WTC11 (cell line): ENCODE measurements at regions not wholly inside any gene's neighbourhood (a gene's known extent, or its start where the extent isn't known, plus 50 kb on each side); places are given as distances from the start of the nearest gene placed in this dataset.

Source experiments
- ATAC-seq: fragments of 200-7000 bp; cut with Tn5 transposase; 2 replicates; pipeline ENCODE4 v1.10.0; 2021; ENCODE audit warnings: mild to moderate bottlenecking, moderate library complexity
- CTCF ChIA-PET: fragments of 300-600 bp; sonication (Branson Sonifier 250); formaldehyde crosslinking; loops from one replicate; lab custom pipeline; 2021; ENCODE audit warnings: antibody characterized with exemption; lab: Charles Lee
- POLR2A ChIA-PET: fragments of 350-600 bp; sonication (Branson Sonifier 250); formaldehyde crosslinking; loops from one replicate; lab custom pipeline; 2021; ENCODE audit warnings: antibody characterized with exemption; lab: Charles Lee
- DNase-seq: peaks from one replicate; pipeline ENCODE4 v3.0.0; 2021; ENCODE audit warnings: low spot score
- H3K27ac Mint-ChIP-seq: 2 replicates; pipeline ENCODE4 v1.8.0; 2021; ENCODE audit warnings: mixed read lengths
- H3K27me3 Mint-ChIP-seq: 2 replicates; pipeline ENCODE4 v1.8.0; 2021; ENCODE audit warnings: low read depth, mild to moderate bottlenecking, moderate library complexity, mixed read lengths
- H3K36me3 Mint-ChIP-seq: 2 replicates; pipeline ENCODE4 v1.8.0; 2021; ENCODE audit warnings: mixed read lengths
- H3K4me1 Mint-ChIP-seq: 2 replicates; pipeline ENCODE4 v1.8.0; 2022; ENCODE audit warnings: mixed read lengths
- H3K4me3 Mint-ChIP-seq: 2 replicates; pipeline ENCODE4 v1.8.0; 2021; ENCODE audit warnings: mild to moderate bottlenecking, moderate library complexity, mixed read lengths
- H3K9me3 Mint-ChIP-seq: 2 replicates; pipeline ENCODE4 v1.8.0; 2021; ENCODE audit warnings: mixed read lengths
- CBFB ChIP-seq: sonication (generic); formaldehyde crosslinking; IDR thresholded peaks from 2 replicates; pipeline ENCODE4 v1.8.1; 2022; ENCODE audit warnings: mild to moderate bottlenecking, low read depth, missing genetic modification reagents
- CREB1 ChIP-seq: sonication (generic); formaldehyde crosslinking; IDR thresholded peaks from 2 replicates; pipeline ENCODE4 v1.8.0; 2023; ENCODE audit warnings: mild to moderate bottlenecking, missing genetic modification reagents
- ESRRA ChIP-seq: sonication (generic); formaldehyde crosslinking; IDR thresholded peaks from 2 replicates; pipeline ENCODE4 v1.8.1; 2022; ENCODE audit warnings: mild to moderate bottlenecking, missing genetic modification reagents, borderline replicate concordance
- HMGA2 ChIP-seq: fragments of 250-450 bp; sonication (Bioruptor Pico); IDR thresholded peaks from 2 replicates; pipeline ENCODE4 v1.4.0; 2021; ENCODE audit warnings: mild to moderate bottlenecking, moderate library complexity
- JUN ChIP-seq: sonication (generic); formaldehyde crosslinking; IDR thresholded peaks from 2 replicates; pipeline ENCODE4 v1.8.0; 2023; ENCODE audit warnings: mild to moderate bottlenecking, missing genetic modification reagents
- MXD4 ChIP-seq: fragments of 250-450 bp; sonication (Bioruptor Pico); IDR thresholded peaks from 2 replicates; pipeline ENCODE4 v1.8.0; 2021; ENCODE audit warnings: mild to moderate bottlenecking, moderate library complexity, borderline replicate concordance
- PRRX2 ChIP-seq: fragments of 250-450 bp; sonication (Bioruptor Pico); IDR thresholded peaks from 2 replicates; pipeline ENCODE4 v1.8.0; 2021; ENCODE audit warnings: mild to moderate bottlenecking
- TEAD1 ChIP-seq: sonication (generic); formaldehyde crosslinking; IDR thresholded peaks from 2 replicates; pipeline ENCODE4 v1.8.0; 2022; ENCODE audit warnings: mild to moderate bottlenecking, missing genetic modification reagents
- TEAD4 ChIP-seq: sonication (generic); formaldehyde crosslinking; IDR thresholded peaks from 2 replicates; pipeline ENCODE4 v1.8.0; 2022; ENCODE audit warnings: mild to moderate bottlenecking, missing genetic modification reagents
- TP53 ChIP-seq: sonication (generic); formaldehyde crosslinking; IDR thresholded peaks from 2 replicates; pipeline ENCODE4 v1.8.1; 2023; ENCODE audit warnings: mild to moderate bottlenecking, missing genetic modification reagents
- ZNF121 ChIP-seq: sonication (generic); formaldehyde crosslinking; IDR thresholded peaks from 2 replicates; pipeline ENCODE4 v1.8.0; 2023; ENCODE audit warnings: missing genetic modification reagents
- ZNF219 ChIP-seq: sonication (generic); formaldehyde crosslinking; IDR thresholded peaks from 2 replicates; pipeline ENCODE4 v1.8.0; 2023; ENCODE audit warnings: missing genetic modification reagents, mild to moderate bottlenecking, borderline replicate concordance
- ZNF232 ChIP-seq: sonication (generic); formaldehyde crosslinking; IDR thresholded peaks from 2 replicates; pipeline ENCODE4 v1.8.0; 2022; ENCODE audit warnings: mild to moderate bottlenecking, missing genetic modification reagents
- ZNF317 ChIP-seq: sonication (generic); formaldehyde crosslinking; IDR thresholded peaks from 2 replicates; pipeline ENCODE4 v1.8.1; 2023; ENCODE audit warnings: low read depth, mild to moderate bottlenecking, moderate library complexity, missing genetic modification reagents, borderline replicate concordance
- ZNF396 ChIP-seq: fragments of 250-450 bp; sonication (Bioruptor Pico); IDR thresholded peaks from 2 replicates; pipeline ENCODE4 v1.8.0; 2021; ENCODE audit warnings: mild to moderate bottlenecking, moderate library complexity, borderline replicate concordance
- ZNF423 ChIP-seq: fragments of 250-450 bp; sonication (Bioruptor Pico); IDR thresholded peaks from 2 replicates; pipeline ENCODE4 v2.1.2; 2022; ENCODE audit warnings: mild to moderate bottlenecking, moderate library complexity
- ZNF671 ChIP-seq: fragments of 250-450 bp; sonication (Bioruptor Pico); IDR thresholded peaks from 2 replicates; pipeline ENCODE4 v1.8.0; 2021; ENCODE audit warnings: mild to moderate bottlenecking
- TF ChIP-seq, protein P1 (sequence below): sonication (generic); formaldehyde crosslinking; IDR thresholded peaks from 2 replicates; pipeline ENCODE4 v1.8.1; 2022; ENCODE audit warnings: mild to moderate bottlenecking, moderate library complexity, missing genetic modification reagents
- TF ChIP-seq, protein P2 (sequence below): fragments of 250-450 bp; sonication (Bioruptor Pico); IDR thresholded peaks from 2 replicates; pipeline ENCODE4 v2.1.2; 2022; ENCODE audit warnings: mild to moderate bottlenecking, moderate library complexity
- TF ChIP-seq, protein P3 (sequence below): fragments of 250-450 bp; sonication (Bioruptor Pico); IDR thresholded peaks from 2 replicates; pipeline ENCODE4 v1.9.0; 2021; ENCODE audit warnings: mild to moderate bottlenecking
- TF ChIP-seq, protein P4 (sequence below): sonication (generic); formaldehyde crosslinking; IDR thresholded peaks from 2 replicates; pipeline ENCODE4 v1.8.1; 2023; ENCODE audit warnings: mild to moderate bottlenecking, missing genetic modification reagents, moderate library complexity
- TF ChIP-seq, protein P5 (sequence below): sonication (generic); formaldehyde crosslinking; conservative IDR thresholded peaks from 2 replicates; pipeline ENCODE4 v1.8.1; 2023; ENCODE audit warnings: mild to moderate bottlenecking, low read depth, missing genetic modification reagents, moderate library complexity
- TF ChIP-seq, protein P6 (sequence below): sonication (generic); formaldehyde crosslinking; IDR thresholded peaks from 2 replicates; pipeline ENCODE4 v1.8.0; 2022; ENCODE audit warnings: mild to moderate bottlenecking, missing genetic modification reagents

DNA sequence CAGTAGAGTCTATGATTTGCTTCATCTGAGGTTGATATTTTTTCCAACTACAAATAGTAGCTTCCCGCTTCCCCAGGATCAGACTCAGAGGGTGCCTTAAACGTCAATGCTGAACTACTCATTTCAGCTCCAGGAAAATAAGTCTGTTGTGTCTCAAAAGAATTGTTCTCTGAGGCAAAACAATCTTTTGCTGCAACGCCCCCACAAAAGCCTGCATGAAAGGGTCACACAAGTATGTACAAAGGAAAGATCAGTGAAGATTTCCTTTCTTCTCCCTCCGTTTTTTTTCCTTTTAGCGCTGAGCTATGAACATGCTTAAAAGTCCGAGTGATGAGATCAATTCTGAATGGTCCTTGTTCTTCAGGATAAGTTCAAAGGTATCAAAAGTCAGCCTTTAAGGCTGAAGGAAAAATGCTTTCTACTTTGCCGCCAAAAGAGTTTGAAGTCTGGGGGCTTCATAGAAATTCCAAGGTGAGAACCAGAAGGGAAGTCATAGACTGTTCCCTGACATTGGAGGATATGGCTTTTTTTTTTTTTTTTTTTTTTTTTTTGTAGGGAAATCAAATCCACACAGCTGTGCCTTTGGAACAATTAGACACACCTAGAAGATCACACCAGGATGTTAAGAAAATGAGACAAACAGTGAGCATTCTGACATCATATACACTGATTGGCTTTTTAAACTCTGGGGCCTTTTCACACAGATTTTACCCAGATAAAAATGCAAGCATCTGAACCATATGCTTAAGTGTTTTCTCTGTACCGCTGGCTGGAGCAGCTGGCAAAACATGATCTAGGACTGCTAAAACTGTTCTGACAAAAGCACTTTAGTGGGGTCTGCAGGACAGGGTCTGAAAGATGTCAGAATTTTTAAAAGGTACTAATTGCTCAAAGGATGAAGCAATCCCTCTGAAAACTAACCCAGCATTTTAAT, 329.3 kb downstream of the ENC1 start:
- DNase-seq: no peak
- H3K4me1 Mint-ChIP-seq: no peaks in the 10 kb centered on the region
- H3K27me3 Mint-ChIP-seq: no peaks in the 10 kb centered on the region
- no peak for TF ChIP-seq ZNF232 (CRISPR knock-in tag)
- TF ChIP-seq HMGA2 (CRISPR knock-in tag): no peak
- no peak for TF ChIP-seq ZNF121
- TF ChIP-seq, protein P1, sequence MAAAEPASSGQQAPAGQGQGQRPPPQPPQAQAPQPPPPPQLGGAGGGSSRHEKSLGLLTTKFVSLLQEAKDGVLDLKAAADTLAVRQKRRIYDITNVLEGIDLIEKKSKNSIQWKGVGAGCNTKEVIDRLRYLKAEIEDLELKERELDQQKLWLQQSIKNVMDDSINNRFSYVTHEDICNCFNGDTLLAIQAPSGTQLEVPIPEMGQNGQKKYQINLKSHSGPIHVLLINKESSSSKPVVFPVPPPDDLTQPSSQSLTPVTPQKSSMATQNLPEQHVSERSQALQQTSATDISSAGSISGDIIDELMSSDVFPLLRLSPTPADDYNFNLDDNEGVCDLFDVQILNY: no peak
- TF ChIP-seq ZNF423 (CRISPR knock-in tag): no peak
- TF ChIP-seq ESRRA (CRISPR knock-in tag): no peak
- no peak for TF ChIP-seq ZNF671 (CRISPR knock-in tag)
- TF ChIP-seq, protein P2, sequence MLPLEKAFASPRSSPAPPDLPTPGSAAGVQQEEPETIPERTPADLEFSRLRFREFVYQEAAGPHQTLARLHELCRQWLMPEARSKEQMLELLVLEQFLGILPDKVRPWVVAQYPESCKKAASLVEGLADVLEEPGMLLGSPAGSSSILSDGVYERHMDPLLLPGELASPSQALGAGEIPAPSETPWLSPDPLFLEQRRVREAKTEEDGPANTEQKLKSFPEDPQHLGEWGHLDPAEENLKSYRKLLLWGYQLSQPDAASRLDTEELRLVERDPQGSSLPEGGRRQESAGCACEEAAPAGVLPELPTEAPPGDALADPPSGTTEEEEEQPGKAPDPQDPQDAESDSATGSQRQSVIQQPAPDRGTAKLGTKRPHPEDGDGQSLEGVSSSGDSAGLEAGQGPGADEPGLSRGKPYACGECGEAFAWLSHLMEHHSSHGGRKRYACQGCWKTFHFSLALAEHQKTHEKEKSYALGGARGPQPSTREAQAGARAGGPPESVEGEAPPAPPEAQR: no peak
- TF ChIP-seq, all 79 proteins: peak for 0
- Mint-ChIP-seq H3K4me3 (no peak overlapping the region), H3K27ac (no peak overlapping the region), H3K36me3 (no peaks in the 10 kb centered on the region), H3K9me3 (no peaks in the 10 kb centered on the region; the same call in none of the 2 replicates)
- CTCF ChIA-PET: interaction anchor here (0.6 to 1.5 kb wide), 2 partner anchors 18 to 99 kb away, joined by 4 to 6 read pairs; no protein-coding TSS in a partner anchor
- ATAC-seq: no peak
- POLR2A ChIA-PET: no interaction called here

DNA sequence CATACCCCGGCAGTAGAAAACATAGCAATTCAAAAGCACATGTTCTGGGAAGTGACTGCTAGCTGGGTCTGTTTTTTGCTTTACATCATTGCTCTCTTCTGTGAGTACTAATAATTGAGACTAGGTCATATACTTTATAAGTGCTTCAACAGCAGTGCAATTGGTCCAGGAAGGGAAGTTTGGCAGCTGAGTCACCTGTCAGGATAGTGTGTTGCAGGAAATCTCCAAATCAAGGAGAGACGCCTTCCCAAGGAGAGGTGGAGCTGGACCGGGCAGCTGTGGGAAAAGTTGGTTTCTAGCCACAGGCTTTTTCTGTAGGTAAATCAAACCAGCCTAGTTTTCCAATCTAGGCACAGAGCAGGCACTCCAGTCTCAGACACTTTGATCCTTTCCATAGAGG, 330.1 kb downstream of the ENC1 start:
- ChIA-PET CTCF (interaction anchor here (1.5 kb wide), 1 partner anchor 98 kb away, joined by 6 read pairs; no protein-coding TSS in a partner anchor), POLR2A (no interaction called here)
- no peaks in the 10 kb centered on the region for H3K36me3 Mint-ChIP-seq
- no peak overlapping the region for H3K4me3 Mint-ChIP-seq
- H3K27me3 Mint-ChIP-seq: no peaks in the 10 kb centered on the region
- no peak overlapping the region for H3K27ac Mint-ChIP-seq
- no peaks in the 10 kb centered on the region for H3K4me1 Mint-ChIP-seq
- no peak for DNase-seq
- no peaks in the 10 kb centered on the region; the same call in none of the 2 replicates for H3K9me3 Mint-ChIP-seq
- no peak for ATAC-seq
- TF ChIP-seq, protein P2: no peak
- TF ChIP-seq ZNF317 (CRISPR knock-in tag) (no peak), JUN (CRISPR knock-in tag) (no peak), ZNF396 (no peak), CBFB (CRISPR knock-in tag) (no peak), PRRX2 (CRISPR knock-in tag) (no peak), TEAD1 (no peak), TP53 (CRISPR knock-in tag) (no peak), TEAD4 (CRISPR knock-in tag) (no peak), ZNF219 (CRISPR knock-in tag) (no peak), MXD4 (CRISPR knock-in tag) (no peak), CREB1 (CRISPR knock-in tag) (no peak)
- TF ChIP-seq, protein P3, sequence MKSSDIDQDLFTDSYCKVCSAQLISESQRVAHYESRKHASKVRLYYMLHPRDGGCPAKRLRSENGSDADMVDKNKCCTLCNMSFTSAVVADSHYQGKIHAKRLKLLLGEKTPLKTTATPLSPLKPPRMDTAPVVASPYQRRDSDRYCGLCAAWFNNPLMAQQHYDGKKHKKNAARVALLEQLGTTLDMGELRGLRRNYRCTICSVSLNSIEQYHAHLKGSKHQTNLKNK (CRISPR knock-in tag): no peak
- TF ChIP-seq, protein P4, sequence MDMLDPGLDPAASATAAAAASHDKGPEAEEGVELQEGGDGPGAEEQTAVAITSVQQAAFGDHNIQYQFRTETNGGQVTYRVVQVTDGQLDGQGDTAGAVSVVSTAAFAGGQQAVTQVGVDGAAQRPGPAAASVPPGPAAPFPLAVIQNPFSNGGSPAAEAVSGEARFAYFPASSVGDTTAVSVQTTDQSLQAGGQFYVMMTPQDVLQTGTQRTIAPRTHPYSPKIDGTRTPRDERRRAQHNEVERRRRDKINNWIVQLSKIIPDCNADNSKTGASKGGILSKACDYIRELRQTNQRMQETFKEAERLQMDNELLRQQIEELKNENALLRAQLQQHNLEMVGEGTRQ (CRISPR knock-in tag): no peak
- TF ChIP-seq, protein P1: no peak
- TF ChIP-seq, protein P5, sequence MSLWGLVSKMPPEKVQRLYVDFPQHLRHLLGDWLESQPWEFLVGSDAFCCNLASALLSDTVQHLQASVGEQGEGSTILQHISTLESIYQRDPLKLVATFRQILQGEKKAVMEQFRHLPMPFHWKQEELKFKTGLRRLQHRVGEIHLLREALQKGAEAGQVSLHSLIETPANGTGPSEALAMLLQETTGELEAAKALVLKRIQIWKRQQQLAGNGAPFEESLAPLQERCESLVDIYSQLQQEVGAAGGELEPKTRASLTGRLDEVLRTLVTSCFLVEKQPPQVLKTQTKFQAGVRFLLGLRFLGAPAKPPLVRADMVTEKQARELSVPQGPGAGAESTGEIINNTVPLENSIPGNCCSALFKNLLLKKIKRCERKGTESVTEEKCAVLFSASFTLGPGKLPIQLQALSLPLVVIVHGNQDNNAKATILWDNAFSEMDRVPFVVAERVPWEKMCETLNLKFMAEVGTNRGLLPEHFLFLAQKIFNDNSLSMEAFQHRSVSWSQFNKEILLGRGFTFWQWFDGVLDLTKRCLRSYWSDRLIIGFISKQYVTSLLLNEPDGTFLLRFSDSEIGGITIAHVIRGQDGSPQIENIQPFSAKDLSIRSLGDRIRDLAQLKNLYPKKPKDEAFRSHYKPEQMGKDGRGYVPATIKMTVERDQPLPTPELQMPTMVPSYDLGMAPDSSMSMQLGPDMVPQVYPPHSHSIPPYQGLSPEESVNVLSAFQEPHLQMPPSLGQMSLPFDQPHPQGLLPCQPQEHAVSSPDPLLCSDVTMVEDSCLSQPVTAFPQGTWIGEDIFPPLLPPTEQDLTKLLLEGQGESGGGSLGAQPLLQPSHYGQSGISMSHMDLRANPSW (CRISPR knock-in tag): no peak
- TF ChIP-seq, protein P6, sequence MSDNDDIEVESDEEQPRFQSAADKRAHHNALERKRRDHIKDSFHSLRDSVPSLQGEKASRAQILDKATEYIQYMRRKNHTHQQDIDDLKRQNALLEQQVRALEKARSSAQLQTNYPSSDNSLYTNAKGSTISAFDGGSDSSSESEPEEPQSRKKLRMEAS (CRISPR knock-in tag): no peak
